ENCODE measurements at regions not wholly inside any gene's neighbourhood (a gene's known extent, or its start where the extent isn't known, plus 50 kb on each side); places are given as distances from the start of the nearest gene placed in this dataset.

DNA sequence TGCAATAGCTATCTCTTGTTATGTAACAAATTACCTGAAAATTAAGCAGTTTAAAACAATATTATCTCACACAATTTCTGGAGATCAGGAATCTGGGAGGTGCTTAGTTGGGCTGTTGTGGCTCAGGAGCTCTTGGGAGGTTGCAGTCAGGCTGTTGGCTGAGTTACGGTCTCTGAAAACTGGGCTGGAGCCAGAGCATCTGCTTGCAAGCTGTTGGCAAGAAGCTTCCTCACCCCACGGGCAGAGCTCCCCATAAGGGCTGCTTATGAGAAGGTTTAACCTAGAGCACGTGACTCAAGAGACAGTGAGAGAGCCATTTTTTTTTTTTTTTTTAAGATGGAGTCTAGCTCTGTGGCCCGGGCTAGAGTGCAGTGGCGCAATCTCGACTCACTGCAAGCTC is 346.8 kb downstream of the ATP23 start:
- Histone ChIP-seq H3K4me3 (ENCODE audit: insufficient read depth, low read depth, low read length) (no peak overlapping the region), H3K4ac (ENCODE audit: low read depth, low read length) (no peak overlapping the region), H3K27ac (ENCODE audit: insufficient read depth, low read length) (no peak overlapping the region), H3K23ac (ENCODE audit: low read depth, low read length) (no peak overlapping the region), H3K9me1 (ENCODE audit: insufficient read depth, low read length) (no peaks in the 10 kb centered on the region), H3K14ac (replicated peaks; ENCODE audit: low read depth, low read length) (no peak overlapping the region), H2BK15ac (ENCODE audit: low read depth, low read length) (no peak overlapping the region), H3K18ac (ENCODE audit: low read depth, low read length) (no peak overlapping the region), H2BK5ac (ENCODE audit: low read depth, low read length, poor library complexity, severe bottlenecking) (no peak overlapping the region), H2BK20ac (ENCODE audit: low read depth, low read length) (no peak overlapping the region), H4K5ac (ENCODE audit: low read depth, low read length) (no peak overlapping the region), H3K9ac (ENCODE audit: low read depth, low read length) (no peak overlapping the region), H3K27me3 (ENCODE audit: control insufficient read depth, insufficient read depth, low read length) (no peaks in the 10 kb centered on the region), H4K8ac (ENCODE audit: low read depth in 2 of 2, low read length in 2 of 2) (no peak overlapping the region), H2BK120ac (ENCODE audit: low read depth, low read length) (no peak overlapping the region), H3K79me1 (ENCODE audit: low read depth in 1 of 2, low read length in 2 of 2) (no peaks in the 10 kb centered on the region), H3K9me3 (ENCODE audit: control insufficient read depth, insufficient read depth, low read length) (no peaks in the 10 kb centered on the region), H3K4me1 (ENCODE audit: control insufficient read depth, insufficient read depth, low read length) (no peaks in the 10 kb centered on the region), H3K36me3 (ENCODE audit: control insufficient read depth, insufficient read depth, low read length) (no peaks in the 10 kb centered on the region), H4K91ac (ENCODE audit: insufficient read depth, low read depth, low read length) (no peak overlapping the region), H3K56ac (ENCODE audit: extremely low read depth, insufficient read depth, low read length) (no peak overlapping the region), H4K20me1 (ENCODE audit: insufficient read depth, low read length) (no peaks in the 10 kb centered on the region), H2AK5ac (ENCODE audit: low read depth, low read length) (no peak overlapping the region), H2AFZ (replicated peaks; ENCODE audit: low read length, poor library complexity) (peak overlapping the region; percentile 66), H2AK9ac (replicated peaks; ENCODE audit: low read depth, low read length, poor library complexity) (peak overlapping the region; percentile 57), H3K4me2 (ENCODE audit: low read depth, low read length) (no peak overlapping the region)
- DNase-seq, result peak; percentile 67
- 60% methylated on average over 1 of the region's 6 CpGs; no CpG with 5 or more reads in 1 of the 2 experiments for WGBS, 2 experiments (ENCODE audit: extremely low coverage in 2 of 2, insufficient read length in 1 of 2)
- intact Hi-C loops (cut with micrococcal nuclease), result no loop called here
- TF ChIP-seq, protein P1, sequence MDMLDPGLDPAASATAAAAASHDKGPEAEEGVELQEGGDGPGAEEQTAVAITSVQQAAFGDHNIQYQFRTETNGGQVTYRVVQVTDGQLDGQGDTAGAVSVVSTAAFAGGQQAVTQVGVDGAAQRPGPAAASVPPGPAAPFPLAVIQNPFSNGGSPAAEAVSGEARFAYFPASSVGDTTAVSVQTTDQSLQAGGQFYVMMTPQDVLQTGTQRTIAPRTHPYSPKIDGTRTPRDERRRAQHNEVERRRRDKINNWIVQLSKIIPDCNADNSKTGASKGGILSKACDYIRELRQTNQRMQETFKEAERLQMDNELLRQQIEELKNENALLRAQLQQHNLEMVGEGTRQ (IDR thresholded peaks at IDR 0.05; ENCODE audit: low read depth, low read length), result no peak
- TF ChIP-seq ELK1 (IDR thresholded peaks at IDR 0.05; ENCODE audit: borderline replicate concordance, low read depth, low read length) (no peak), NFE2L2 (IDR thresholded peaks at IDR 0.05; ENCODE audit: low read depth, low read length) (no peak), CEBPB (IDR thresholded peaks at IDR 0.05; ENCODE audit: low read depth, low read length) (no peak), RFX5 (IDR thresholded peaks at IDR 0.05; ENCODE audit: low read depth, low read length) (no peak), FOS (IDR thresholded peaks at IDR 0.05; ENCODE audit: low read depth, low read length) (no peak)
- TF ChIP-seq, protein P2, sequence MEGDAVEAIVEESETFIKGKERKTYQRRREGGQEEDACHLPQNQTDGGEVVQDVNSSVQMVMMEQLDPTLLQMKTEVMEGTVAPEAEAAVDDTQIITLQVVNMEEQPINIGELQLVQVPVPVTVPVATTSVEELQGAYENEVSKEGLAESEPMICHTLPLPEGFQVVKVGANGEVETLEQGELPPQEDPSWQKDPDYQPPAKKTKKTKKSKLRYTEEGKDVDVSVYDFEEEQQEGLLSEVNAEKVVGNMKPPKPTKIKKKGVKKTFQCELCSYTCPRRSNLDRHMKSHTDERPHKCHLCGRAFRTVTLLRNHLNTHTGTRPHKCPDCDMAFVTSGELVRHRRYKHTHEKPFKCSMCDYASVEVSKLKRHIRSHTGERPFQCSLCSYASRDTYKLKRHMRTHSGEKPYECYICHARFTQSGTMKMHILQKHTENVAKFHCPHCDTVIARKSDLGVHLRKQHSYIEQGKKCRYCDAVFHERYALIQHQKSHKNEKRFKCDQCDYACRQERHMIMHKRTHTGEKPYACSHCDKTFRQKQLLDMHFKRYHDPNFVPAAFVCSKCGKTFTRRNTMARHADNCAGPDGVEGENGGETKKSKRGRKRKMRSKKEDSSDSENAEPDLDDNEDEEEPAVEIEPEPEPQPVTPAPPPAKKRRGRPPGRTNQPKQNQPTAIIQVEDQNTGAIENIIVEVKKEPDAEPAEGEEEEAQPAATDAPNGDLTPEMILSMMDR (conservative IDR thresholded peaks at IDR 0.05; ENCODE audit: low read depth, low read length), result no peak
- ChIA-PET POLR2A (ENCODE audit: unreplicated experiment) (interaction anchor here (0.5 kb wide), 1 partner anchor 629 kb away, joined by 3 read pairs; no protein-coding TSS in a partner anchor), CTCF (no interaction called here)
- dilution Hi-C loops (cut with HindIII; ENCODE audit: low sequenced_read_pairs, unreplicated experiment), result no loop called here
- no TSS peak for BruUV-seq (replicated peaks)
- in situ Hi-C loops (cut with MboI; ENCODE audit: low sequenced_read_pairs), result no loop called here
- no peak for ATAC-seq (ENCODE audit: low read depth)
